Medulla oblongata (tissue), 1 donor: ENCODE measurements at regions not wholly inside any gene's neighbourhood (a gene's known extent, or its start where the extent isn't known, plus 50 kb on each side); places are given as distances from the start of the nearest gene placed in this dataset.
A peak's percentile ranks its signal among the peaks of the same experiment; 100 is the strongest.
"Not testable (repeated sequence)": the region's sequence is repeated elsewhere in the genome, so short reads cannot be mapped to it uniquely, and the experiment has no call there.

Source experiments
- DNase-seq: peaks from one replicate; pipeline ENCODE4 v3.0.0-alpha.2; 2015; ENCODE audit errors: extremely low spot score

DNA sequence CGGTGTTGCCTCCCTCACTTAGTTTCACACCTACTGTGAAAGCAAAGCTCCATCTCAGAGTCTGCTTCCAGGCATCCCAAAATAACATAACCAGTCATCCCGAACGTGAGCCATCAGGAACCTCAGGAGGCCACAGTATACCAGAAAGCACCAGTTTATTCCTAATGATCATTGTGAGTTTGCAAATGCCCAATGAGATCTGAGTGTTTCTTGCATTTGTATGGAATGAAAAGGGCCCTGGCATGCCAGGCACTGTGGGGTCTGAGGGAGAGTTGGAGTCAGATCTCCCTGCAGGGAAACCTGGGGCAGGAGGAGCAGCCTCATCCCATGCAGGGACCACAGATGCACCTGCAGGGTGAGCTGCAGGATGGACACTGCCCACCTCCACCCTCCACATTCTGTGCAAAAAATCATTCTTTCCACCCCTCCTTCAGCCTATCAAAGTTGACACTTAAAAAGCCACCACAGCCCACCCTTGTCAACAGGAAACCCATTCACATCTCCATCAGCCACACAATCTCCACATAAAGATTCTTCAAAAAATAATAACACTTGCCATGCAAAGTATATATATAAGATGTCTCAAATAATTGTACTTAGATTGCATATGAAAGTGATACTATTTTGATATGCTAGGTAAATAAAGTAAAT lies 112.3 kb downstream of the GGTLC2 start:
- DNase-seq, result not testable (repeated sequence)

DNA sequence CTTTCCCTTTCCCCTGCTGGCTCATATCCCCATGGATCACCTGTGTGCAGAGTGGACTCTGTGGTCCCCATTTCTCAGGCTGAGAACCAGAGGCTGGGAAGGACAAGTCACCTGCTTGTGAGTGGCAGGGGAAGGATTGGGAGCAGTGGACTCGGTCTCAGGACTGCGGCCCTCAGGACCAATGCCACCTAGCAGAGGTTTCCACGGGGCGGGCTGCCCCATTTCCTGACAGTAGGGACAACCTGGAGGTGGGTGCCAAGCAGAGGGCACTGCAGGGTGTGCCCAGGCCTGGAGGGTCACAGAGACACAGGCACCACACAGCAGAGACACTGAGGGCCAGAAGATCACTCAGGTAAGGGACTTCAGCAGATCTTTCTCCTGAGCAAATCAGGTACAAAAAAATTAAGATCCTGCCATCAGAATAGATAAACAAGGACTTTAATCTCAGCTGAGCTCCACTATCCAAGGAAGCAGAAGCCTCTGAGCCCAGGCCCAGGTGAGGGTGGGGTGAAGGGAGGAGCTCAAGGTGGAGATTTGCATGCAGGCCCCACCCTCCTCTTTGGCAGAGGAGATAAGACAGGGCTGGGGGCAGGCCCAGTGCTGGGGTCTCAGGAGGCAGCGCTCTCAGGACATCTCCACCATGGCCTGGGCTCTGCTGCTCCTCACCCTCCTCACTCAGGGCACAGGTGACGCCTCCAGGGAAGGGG lies 113.8 kb downstream of the GGTLC2 start:
- DNase-seq, result not testable (repeated sequence)

DNA sequence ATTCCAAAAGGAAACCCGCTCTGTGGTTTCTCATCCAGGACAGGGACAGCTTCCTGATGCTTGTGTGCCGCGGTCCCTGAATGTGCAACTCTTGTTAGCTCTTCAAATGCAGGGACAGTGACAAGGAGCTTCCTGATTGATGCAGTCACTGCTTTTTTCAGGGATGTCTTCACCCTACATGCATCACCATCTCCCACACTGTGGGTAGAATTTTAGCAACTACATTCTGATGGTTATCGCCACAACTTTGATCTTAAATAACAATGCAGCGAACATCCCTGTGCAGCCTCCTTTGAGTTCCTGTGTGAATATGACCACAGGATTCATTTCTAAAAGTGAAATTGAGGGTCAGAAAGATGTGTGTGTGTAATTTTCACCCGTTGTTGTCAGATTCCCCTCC lies 115.0 kb downstream of the GGTLC2 start:
- DNase-seq, result no peak

DNA sequence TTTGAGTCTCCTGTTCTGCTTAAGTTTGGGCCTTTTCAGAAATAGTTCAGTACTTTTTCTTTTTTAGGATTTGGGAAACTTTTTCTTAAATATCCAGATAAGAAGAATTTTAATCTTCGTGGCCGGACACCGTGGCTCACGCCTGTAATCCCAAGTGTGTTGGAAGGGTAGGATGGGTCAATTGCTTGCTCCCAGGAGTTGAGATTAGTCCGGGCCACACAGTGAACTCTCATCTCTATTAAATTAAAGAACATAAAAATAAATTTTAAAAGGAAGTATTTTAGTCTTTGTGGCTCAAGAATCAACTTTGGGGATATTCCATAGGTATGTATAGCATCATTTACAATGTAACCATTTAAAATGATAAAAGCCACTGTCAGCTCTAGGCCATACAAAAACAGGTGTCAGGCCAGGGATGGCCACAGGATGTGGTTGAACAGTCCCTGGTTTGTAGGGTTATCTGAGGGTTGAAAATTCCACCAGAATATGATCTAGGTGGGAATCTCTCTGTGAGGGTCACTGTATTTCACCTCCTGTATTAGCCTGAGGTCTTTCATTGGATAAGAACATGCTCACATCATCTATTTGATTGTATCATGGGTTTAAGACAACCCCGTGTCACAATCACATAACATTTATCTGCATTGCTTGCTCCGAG lies 115.6 kb downstream of the GGTLC2 start:
- no peak for DNase-seq

DNA sequence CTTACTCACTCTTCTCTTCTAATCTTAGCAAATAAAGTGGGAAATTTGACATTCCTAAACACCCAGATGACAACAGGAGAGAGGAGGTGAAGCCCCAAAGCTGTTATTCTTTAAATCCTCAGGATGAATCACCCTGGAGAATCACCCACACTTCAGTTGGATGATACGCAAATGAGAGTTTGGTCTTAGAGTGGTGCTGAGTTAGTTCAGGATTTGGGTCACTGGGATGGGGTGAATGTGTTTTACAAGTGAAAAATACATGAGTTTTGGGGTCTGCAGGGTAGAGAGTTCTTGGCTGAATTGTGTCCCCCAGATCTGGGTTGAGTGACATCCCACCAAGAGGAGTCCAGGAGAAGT lies 117.2 kb downstream of the GGTLC2 start:
- no peak for DNase-seq

DNA sequence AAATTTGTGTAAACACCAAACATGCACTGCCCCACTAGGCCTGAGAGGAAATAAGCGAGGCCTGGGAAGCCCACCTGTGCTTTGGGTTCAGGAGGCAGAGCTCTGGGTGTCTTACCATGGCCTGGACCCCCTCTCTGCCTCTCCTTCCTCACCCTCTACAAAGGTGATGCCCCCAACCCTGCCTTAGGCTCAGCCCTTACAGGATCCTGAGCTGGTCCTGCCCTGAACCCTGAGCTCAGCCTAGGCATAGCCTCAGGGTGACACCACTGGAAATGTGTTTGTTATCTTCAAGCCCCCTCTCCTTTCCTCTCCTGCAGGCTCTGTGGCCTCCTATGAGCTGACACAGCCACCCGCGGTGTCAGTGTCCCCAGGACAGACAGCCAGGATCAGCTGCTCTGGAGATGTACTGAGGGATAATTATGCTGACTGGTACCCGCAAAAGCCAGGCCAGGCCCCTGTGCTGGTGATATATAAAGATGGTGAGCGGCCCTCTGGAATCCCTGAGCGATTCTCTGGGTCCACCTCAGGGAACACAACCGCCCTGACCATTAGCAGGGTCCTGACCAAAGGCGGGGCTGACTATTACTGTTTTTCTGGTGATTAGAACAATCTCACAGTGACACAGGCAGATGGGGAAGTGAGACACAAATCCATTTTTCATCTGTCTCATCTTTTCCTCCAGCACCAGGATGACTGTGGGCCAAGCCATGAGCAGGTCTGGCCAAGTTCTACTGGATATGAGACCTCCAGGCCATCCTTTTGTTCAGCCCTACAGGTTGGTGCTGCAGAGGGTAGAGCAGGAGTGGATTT lies 117.8 kb downstream of the GGTLC2 start:
- no peak for DNase-seq

DNA sequence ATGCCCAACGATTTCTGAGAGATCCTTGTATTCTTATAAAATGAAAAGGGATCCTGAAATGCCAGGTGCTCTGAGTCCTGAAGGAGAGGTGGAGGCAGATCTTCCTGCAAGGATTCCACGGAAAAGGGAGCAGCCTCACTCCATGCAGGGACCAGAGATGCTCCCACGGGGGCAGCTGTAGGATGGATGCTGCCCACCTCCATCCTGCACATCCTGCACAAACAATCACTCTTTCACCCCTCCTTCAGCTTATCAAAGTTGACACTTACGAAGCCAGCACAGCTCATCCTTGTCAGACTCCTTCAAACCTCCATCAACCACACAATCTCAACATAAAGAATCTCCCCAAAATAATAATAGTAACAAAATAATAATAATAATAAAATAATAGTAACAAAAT lies 119.1 kb downstream of the GGTLC2 start:
- no peak for DNase-seq

DNA sequence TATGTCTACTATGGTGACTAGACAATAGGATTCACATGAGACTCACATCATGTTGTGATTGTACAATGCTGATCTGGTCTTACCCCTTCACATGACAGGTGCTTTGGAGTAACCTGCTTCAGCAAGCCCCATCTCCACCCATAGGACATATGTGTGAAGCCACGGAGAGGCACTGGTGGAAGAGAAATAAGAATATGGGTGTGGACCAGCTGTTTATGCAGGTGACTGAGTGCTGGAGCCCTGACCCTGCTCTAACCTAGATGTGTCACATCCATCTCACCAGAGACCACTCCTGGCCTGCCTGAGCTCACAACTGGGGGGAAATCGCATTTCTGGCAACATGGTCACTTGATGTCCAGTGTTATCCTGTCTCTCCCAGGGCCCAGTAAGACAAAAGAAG lies 119.7 kb downstream of the GGTLC2 start:
- DNase-seq, result no peak

DNA sequence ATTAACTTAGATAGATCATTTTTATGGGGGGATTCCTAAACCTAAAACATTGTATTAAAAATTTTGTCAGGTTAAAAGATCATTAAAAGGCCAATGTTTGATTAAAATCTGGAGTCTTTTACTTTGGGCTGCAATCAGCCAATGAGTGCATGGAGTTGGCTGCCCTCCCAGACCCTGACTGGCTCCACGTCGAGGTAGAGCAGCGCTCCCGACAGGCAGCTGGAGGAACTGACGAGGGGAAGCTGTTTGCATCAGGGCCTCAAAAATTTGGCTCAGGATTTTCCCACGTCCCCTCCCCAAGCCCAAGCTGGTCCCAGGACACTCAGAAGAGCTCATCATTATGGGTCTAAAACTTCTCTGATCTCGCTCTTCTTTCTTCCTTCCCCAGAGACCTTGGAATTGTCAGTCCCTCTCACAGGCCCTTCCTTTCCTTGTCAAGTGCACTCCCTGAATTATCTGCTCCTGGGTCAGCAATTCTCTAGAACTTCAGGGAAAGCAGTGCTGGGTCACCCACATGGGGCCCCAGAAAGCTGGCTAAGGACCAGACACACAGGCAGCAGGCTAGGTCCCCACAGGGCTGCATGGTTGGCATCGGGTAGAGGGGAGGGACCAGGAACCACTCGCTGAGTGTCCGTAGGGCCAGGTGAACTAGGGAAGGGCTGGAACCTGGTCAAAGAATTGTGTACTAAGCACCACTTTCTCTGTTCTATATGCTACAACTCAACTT lies 119.6 kb upstream of the IGLL5 start:
- no peak for DNase-seq

DNA sequence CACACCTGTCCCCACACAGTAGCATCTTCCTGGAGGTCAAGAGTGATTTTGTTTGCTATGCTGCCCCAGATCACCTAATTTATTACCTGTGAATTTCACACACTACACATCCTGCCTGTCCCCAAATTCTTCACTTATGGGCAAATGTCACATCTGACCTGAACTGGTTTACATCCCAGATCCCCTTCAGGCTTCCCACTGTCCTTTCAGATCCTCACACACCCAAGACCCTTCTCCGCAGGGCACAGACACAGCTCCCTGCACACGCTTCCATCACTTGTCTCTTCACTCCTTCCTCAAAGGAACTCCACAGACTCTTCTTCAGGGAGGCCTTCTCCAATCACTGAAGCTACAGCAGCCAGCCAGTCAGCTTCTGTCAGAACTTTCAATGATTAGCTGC lies 118.7 kb upstream of the IGLL5 start:
- no peak for DNase-seq

DNA sequence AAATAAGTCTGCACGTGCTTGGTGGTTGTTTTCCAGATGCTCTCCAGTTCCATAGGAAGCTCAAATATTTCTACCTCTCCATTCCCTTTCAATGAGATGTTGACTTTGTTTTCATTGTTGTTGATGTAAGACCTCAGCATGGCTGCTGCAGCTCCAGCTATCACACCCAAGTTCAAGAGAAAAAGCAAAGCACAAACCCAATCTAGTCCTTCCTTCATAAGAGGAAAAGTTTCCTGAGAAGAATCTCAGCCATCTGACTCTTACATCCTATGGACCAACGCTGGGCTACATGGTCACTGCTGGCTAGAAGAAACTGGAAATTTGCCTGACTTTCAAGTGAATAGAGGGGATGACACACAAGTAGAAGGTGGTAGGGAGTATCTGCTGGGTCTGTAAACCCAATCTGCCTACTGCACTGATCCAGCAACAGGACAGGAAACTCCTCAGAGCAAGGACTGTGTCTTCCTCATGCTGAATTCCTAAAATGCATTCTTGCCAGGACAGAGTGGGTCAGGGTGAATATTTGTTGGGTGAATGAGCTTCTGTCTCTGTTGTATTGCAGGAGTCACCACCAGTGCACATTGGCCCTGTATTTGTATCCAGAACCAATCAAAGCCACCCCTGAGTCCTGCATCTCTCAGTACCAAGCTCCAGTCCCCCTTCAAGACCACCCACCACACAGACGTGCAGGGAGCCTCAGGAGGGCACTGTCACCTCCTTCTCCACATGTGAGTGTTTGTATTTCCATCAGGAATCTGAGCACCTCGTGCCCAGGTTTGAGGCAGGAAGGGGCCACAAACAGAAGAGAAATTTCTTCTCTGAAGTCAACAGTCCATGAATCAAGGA lies 118.0 kb upstream of the IGLL5 start:
- DNase-seq, result no peak

DNA sequence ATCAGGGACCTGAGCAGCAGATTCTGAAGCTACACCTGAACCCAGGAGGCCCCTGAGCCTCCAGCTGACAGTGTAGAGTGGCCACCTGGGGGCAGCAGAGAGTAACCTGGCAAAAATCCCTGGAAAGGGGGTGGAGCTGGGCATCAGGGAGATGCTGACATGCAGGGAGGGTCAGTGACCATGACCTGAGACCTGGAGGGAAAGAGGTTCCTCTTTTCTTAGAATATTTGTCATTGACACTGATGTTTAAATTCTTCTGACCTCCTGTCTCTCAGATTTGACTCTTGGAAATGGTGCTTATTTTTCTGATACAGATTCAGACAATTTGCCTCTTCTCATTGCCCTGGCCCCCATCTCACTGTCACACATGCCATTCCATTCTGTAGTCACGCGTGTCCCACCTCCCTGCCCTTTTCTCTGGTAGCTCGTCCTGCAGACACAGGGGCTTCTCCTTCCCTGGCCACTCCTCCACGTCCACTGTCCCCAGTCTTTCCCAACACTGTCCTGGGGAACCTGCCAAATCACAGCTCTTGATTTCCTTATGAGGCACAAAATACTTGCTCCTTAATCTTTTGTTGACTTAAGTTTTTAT lies 117.2 kb upstream of the IGLL5 start:
- DNase-seq, result peak; percentile 26

DNA sequence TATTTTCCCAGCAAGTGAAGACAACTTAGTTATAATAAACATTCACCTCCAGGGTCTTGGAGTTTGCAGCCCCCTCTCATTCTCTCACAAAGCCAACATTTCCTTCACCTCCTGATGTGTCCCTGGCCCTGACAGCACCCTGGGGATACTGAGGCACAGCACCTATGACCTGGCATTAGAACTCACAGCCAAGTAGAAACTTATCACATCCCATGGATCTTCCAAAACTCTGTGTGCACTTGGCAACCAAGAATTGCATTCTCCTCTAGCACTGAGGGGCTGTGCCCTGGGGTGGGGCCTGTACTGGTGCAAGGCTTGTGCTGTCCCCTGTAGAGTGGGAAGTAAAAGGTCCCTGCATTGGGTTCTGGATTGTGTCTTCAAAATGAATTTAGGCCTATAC lies 116.7 kb upstream of the IGLL5 start:
- DNase-seq, result no peak

DNA sequence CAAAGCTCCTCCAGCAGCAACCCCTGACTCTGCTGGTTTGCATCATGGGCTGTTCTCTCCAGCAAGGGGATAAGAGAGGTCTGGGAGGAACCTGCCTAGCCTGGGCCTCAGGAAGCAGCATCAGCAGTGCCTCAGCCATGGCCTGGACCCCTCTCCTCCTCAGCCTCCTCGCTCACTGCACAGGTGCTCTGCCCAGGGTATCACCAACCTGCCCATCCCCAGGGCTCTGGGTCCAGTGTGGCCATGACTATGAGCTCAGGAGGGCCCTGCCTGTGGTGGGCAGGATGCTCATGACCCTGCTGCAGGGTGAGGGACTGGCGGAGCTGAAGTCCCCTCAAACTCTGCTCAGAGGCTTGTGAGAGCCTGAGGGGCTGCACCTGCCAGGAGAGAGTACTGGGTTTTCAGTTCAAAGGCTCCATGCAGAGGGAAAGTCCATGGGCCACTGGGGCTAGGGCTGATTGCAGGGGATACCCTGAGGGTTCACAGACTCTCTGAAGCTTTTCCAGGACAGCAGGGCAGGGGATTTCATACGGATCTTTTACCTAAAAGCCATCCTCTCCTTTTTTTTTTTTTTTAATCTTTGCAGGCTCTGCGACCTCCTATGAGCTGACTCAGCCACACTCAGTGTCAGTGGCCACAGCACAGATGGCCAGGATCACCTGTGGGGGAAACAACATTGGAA lies 115.8 kb upstream of the IGLL5 start:
- DNase-seq, result no peak

DNA sequence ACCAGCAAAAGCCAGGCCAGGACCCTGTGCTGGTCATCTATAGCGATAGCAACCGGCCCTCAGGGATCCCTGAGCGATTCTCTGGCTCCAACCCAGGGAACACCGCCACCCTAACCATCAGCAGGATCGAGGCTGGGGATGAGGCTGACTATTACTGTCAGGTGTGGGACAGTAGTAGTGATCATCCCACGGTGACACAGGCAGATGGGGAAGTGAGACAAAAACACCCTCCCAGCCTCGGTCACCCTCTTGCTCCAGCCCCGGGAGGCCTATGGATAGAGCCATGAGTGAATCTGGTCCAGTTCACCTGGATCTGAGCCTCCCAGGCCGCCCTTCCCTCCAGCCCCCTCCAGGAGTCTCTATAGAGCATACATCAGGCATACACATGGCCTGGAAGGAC lies 115.2 kb upstream of the IGLL5 start:
- no peak for DNase-seq

DNA sequence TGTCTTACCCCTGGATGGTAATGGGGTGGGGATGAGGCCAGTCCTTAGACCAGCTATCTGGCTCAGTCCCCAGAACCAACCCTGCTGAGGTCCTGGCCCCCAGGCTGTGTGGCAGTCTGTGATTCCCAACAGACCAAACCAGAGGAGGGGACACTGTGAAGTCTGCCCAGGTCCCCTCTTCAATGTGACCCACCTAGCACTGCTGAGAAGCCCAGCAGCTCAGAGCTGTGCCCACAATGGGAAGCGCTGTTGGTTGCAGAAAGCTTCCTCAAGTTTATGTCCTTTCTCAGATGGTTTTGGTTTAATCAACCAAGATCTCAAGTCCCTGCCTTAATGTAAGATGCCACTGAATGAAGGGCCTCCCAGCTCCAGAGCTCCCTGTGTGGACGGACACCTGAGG lies 114.7 kb upstream of the IGLL5 start:
- DNase-seq, result no peak

DNA sequence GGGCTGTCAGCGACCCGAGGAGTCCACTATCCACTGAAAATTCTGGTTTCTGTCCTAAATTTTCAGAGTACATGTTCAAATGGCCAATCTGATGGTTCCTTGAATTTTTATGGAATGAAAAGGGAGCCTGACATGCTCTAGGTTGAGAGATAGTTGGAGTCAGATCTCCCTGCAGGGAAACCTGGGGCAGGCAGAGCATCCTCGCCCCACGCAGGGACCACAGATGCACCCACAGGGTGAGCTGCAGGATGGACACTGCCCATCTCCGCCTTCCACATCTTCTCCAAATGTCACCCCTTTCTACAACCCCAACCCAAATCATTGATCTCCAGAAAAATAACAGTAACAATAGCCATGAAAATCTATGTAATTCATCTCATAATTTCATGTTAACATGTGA lies 114.2 kb upstream of the IGLL5 start:
- DNase-seq, result no peak

DNA sequence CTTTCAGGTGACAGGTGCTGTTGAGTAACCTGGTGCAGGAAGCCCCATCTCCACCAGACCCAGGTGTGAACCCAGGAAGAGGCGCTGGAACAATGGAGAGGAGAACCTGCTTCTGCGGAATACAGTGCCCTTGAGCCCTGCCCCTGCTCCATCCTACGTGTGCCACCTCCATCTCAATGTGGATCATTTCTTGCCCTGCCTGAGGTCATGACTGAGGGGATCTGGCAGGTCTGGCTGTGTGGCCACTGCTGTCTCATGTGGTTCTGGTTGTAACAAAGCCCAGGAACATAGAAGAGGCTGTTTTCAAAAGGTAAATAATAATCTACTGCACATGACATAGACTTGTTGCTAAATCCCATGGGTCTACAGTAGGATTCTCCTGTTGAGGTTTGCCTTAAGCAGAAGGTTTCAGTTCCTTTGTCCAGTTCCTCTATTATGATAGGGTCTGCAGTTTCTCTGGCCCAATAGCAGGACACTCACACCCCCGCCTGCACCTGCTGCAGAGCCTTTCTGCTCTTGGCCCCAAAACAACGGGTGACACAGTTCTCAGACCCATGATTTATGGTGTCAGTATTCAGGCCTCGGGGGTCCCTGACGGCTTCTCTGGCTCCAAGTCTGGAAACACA lies 113.5 kb upstream of the IGLL5 start:
- DNase-seq, result peak; percentile 29

DNA sequence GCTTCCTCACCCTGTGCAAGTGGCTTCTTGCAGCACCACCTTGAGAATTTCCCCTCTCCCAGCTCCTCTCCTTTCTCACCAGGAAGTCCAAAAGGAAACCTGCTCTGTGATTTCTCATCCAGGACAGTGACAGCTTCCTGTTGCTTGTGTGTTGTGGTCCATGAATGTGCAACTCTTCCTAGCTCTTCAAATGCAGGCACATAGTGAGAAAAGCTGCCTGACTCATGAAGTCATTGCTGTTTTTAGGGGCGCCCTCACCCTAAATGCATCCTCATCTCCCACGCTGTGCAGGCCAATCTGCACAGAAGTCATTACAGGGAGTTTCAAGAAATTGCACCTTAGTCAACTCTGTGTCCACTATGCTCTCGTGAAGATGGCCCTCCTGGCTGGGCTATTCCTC lies 112.9 kb upstream of the IGLL5 start:
- not testable (repeated sequence) for DNase-seq
